Activated gamma-delta T cell treated with anti-CD3 and anti-CD28 coated beads, Interleukin-2, amount 50 U/mL, for 16 hours (primary cell): ENCODE measurements at regions not wholly inside any gene's neighbourhood (a gene's known extent, or its start where the extent isn't known, plus 50 kb on each side); places are given as distances from the start of the nearest gene placed in this dataset.

Source experiments
- DNase-seq: peaks from one replicate; pipeline ENCODE4 v3.0.0-alpha.2; 2020; ENCODE audit warnings: low read depth

GRCh38 chr14:86722612-86723253, 1192.8 kb downstream of the FLRT2 start:
- no peak for DNase-seq

DNA sequence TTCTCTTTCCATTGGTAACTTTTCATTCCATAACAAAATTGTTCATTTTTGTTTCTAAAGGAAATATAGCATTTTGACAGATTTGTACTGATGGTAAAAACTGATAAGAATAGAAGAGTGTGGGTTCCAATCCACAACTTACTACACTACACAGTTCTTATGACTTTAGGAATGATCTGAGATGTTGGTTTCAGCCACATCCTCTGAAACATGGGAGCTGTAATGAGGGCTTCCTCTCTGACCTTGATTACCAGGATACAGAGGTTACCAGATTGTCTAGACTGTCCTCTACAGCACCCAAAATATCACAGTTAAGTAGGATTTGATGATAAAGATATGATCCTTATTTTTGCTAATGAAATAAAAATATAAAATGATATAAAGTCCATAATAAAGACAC, 1184.6 kb downstream of the FLRT2 start:
- no peak for DNase-seq

- DNase-seq: no peak
Observed at GRCh38 chr14:86714153-86714552, 1184.2 kb downstream of the FLRT2 start.

DNA sequence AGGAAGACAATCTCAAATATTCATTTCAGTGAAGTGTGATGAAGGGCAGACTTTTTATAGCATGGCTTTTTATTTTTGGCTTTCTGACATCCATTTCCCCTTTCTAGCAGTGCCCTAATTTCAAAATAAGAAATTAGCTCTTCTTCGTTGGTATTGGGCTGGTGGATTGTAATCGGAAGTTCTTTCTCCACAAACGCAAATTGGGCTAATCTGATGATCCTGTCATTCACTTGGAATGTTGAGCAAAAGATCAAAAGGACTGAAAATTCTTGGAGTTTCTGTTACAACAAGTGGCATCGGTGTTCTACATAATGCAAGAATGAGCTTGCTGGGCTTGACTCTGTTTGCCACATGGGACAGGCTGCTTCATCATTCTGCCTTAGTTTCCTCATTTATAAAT, 1182.8 kb downstream of the FLRT2 start:
- no peak for DNase-seq

DNA sequence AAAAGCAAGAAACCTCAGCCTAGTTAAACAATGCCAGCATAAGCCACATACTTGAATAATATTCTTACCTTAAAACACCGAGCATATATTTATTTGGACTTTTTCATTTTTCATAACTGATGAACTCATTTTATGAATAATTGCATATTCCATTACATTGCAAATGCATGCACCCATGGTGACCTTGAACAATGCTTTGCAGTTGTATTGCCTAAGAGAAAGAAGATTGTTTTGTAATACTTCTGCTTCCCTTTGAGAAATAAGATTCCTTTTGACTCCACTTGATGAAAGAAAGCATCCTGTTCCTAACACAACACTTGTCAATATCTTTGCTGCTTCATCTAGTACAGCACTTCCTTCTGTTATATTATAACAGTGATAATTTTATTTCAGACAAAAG, 1182.2 kb downstream of the FLRT2 start:
- DNase-seq: no peak

DNA sequence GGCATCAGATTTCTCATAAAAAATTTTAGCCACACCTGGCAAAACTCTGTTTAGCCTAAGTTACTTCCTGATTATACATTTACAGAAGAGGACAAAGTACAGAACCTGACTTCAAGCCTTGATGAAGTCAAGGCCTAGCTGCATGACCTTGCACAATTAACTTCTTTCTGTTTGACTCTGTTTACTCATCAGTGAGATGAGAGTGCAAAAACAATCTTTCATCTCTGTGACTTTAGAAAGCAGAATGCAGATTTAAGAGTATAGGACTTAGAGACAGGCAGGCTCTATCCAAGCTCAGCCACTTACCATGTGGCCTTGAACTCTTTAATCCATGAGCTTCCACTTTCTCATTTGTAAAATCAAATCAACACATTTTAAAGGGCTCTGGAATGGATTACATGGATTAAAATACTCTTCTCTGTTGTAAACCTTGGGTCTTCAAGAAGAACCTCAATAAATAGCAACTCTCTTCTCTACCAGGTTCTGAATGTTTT, 1178.9 kb downstream of the FLRT2 start:
- DNase-seq: no peak

DNA sequence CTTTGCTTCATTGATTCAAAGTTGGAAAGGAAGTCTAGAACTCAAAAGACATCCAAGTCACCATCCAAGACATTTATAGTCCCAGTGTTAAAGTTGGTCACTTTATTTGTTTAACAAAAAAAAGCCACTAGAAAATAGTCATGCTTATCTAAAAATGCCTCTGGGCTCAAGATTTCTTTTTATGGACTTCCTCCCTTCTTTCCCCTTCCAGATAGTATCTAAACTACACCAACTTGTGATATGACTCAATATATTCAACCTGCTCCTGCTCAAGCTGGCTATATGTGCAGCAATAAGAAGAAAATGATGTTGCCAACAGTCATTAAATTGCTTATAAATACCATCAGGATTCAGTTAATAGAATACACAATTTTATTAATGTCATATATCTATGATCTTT, 1177.1 kb downstream of the FLRT2 start:
- no peak for DNase-seq

DNA sequence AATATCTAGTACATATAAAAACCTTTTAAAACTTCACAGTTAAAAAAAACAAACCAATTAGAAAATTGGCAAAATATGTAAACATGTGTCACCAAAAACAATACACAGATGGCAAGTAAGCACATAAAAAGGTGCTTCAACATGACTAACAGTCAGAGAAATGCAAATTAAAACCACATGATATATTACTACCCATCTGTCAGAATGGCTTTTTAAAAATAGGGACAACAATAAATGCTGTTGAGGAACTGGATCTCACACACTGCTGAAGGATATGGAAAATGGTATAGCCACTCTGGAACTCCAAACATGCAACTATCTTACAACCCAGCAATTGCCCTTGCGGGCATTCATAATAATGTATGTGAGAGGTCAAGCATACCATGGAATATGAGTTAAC, 1153.6 kb downstream of the FLRT2 start:
- DNase-seq: no peak

DNA sequence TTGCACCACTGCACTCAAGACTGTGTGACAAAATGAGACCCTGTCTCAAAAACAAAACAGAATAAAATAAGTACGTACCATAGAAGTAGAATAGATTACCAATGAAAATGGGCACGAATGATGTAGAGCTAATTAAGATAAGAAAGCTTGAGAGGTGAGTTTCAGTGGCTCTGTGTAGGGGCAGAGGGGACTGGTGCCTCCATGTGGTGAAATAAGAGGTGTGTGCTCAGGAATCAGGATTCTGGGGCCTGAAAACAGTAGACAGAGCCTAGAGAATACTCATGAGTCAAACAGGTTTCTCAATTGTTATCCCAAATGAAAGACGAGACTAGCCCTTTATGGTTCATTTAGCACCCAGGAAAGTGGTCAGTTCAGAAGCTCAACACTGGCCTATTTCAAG, 1145.1 kb downstream of the FLRT2 start:
- no peak for DNase-seq

GRCh38 chr14:86673523-86673969, 1143.6 kb downstream of the FLRT2 start:
- DNase-seq: no peak

DNA sequence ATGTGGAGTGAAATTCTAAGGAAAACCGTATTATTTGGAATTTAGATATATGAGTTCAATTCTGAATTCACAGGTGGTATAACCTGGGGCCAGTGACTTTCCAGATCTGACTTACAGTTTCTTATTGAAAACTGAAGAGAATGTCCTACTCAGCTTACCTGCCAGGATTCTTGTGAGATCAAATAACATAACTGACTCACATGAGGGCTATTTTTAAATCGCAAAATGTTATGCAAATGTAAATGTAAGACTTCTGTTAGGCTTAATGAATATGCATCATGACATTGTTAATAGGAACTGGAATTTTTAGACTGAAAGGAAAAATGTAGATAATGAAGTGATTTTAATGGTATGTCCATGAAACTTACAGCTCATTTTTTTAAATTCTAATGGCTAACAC, 1142.1 kb downstream of the FLRT2 start:
- no peak for DNase-seq

- no peak for DNase-seq
Observed at GRCh38 chr14:86665975-86666374, 1136.0 kb downstream of the FLRT2 start.

GRCh38 chr14:86662334-86662733, 1132.4 kb downstream of the FLRT2 start:
- DNase-seq: no peak

DNA sequence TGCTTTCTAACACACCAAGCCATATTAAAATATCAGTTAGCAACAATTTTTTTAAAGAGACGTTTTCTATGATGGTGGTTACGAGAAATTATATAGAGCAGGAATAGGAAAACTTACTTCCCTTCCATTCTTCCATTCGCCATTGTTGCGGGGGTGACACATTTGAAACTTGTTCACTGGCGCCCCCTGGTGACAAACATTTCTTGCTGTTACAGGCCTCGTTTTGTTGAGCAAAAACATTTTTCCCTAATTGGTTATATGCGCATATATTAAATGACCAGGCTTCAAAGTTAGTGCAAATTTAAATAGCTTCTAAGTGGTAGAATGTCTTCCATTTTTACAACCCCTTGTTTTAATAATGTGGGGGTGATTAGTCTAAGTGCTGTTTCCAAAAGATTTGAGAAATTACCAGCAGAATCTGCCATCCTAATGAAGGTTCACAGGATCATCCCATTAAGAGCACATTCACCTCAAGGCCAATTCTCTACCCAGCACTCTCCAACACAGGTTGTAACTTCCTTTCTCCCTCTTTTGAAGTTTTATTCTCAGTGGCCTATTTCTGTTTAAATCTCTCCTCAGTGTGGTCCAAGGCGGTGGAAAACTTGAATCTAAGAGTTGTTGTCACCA, 1124.7 kb downstream of the FLRT2 start:
- DNase-seq: peak; percentile 2

DNA sequence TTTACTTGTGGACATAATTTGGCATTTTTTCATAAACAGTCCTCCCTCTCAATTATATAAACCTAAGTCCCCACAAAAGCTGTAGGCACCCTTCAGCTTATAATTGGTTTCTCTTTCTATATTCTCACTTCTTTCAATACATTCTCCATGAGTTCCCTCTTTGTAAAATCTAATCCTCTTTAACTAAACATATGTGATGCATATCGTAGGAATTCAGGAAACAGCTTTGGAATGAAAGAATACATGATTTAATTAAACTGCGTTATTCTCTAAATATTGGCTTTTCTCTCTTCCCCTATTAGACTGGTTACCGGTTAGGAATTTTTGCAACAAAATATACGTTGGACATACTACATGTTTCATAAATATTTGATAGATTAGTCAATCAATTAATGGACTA, 1122.6 kb downstream of the FLRT2 start:
- no peak for DNase-seq

DNA sequence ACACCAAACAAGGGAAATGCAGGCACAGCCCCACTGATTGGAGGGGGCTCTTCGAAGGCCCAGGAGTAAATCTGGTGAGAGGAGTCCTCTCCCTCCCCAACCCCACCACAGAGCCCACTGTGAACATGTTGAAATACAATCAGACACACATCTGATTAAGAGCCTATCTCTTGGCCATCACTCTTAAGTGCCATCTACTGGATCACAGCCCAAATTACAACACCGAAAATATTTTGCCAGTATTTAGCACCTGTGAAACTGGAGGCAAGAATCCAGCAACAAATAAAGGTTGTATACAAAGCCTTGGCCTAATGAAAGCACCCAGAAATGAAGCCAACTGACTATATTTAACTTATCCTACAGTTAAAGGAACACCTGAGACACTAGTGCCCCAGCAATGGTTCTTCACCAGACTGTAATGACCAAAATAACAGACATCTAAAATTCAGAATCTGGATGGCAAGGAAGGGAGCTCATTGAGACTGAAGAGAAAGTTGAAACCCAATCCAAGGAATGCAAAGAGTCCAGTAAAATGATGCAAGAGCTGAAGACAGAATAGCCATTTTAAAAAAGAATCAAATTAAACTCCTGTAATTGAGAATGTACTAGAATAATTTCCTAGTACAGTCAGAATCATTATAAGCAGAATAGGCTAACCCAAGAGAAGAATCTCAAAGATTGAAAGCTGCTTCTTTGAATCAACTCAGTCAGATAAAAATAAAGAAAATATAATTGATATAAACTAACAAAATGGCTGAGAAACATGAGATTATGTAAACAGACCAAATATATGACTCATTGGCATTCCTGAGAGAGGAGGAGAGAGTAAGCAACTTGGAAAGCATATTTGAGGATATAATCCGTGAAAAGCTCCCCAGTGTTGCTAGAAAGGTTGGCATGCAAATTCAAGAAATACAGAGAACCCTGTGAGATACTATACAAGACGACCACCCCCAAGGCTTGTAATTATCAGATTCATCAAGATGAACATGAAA, 1117.0 kb downstream of the FLRT2 start:
- no peak for DNase-seq

GRCh38 chr14:86646125-86646524, 1116.2 kb downstream of the FLRT2 start:
- DNase-seq: no peak

- no peak for DNase-seq
Observed at GRCh38 chr14:86641310-86641709, 1111.4 kb downstream of the FLRT2 start.

DNA sequence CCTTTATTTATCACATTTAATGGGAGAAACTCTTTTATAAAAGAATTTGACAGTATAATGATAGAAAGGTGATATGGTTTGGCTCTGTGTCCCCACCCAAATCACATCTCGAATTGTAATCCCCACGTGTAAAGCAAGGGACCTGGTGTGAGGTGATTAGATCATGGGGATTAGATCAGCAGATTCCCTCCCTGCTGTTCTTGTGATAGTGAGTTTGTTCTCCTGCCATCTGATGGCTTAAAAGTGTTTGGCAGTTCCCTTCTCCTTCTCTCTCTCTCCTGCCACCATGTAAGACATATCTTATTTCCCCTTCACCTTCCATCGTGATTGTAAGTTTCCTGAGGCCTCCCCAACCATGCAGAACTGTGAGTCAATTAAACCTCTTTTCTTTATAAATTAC, 1110.3 kb downstream of the FLRT2 start:
- no peak for DNase-seq

GRCh38 chr14:86639666-86640065, 1109.7 kb downstream of the FLRT2 start:
- no peak for DNase-seq

DNA sequence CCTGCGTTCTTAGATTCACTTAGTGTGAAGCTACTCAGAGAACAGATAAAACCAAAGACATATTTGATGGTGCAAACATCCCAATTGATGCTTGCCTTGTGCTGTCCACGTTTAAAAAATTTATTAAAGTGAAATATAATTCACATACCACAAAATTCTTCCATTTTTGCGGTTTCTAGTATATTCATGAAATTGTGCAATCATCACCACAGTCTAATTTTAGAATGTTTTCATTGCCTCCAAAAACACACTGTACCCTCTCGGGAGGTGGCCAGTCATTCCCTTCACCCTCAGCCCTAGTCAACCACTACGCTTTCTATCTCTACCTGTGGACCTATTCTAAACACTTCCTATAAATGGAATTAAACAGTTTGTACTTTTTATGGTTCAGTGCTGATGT, 1109.2 kb downstream of the FLRT2 start:
- DNase-seq: no peak

GRCh38 chr14:86627080-86627479, 1097.1 kb downstream of the FLRT2 start:
- no peak for DNase-seq

DNA sequence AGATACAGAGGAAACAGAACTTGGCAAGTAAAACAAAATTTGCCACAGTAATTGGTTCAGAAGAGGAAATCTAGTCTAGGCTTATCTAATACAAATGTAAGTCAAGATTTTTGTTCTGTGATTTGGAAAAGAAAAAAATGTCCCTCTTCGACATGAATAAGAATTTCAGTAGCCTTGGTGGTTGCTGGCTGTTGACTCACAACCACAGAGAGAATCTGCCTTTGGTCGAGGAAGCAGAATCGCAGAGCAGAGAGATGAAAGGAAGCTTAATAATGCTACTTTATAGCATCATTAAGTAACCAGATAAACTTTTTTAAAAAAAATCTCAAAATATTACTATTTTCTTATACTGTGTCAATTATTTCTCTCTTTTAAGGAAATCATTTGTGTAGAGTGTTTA, 1096.6 kb downstream of the FLRT2 start:
- no peak for DNase-seq
